COR-L47 (cell line): ENCODE measurements at regions not wholly inside any gene's neighbourhood (a gene's known extent, or its start where the extent isn't known, plus 50 kb on each side); places are given as distances from the start of the nearest gene placed in this dataset.

Source experiments
- DNase-seq: peaks from one replicate; lab custom pipeline; 2025; lab: John Stamatoyannopoulos, UW

- DNase-seq = no peak
These were observed 71.3 kb upstream of the TEX51 start for GRCh38 chr2:126827371-126827770.

DNA sequence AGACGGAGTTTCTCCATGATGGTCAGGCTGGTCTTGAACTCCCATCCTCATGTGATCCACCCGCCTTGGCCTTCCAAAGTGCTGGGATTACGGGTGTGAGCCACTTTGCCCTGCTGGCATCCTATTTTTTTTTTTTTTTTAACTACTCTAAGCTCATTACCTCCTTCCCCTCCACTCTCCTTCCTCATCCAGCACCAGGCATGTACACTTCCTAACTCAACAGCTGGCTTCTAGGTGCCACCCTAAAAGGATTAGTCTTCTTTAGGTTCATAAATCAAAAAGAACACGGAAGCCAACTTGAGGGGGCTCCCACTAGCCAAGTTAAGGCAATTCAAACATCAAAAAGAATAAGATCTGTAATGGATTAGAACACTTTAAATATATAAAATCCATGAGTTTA lies 70.6 kb upstream of the TEX51 start:
- no peak for DNase-seq

GRCh38 chr2:126828491-126828890 lies 70.2 kb upstream of the TEX51 start:
- no peak for DNase-seq

GRCh38 chr2:126831234-126832005 lies 67.3 kb upstream of the TEX51 start:
- no peak for DNase-seq

- DNase-seq = no peak
These were observed 66.7 kb upstream of the TEX51 start for GRCh38 chr2:126832014-126832413.

DNA sequence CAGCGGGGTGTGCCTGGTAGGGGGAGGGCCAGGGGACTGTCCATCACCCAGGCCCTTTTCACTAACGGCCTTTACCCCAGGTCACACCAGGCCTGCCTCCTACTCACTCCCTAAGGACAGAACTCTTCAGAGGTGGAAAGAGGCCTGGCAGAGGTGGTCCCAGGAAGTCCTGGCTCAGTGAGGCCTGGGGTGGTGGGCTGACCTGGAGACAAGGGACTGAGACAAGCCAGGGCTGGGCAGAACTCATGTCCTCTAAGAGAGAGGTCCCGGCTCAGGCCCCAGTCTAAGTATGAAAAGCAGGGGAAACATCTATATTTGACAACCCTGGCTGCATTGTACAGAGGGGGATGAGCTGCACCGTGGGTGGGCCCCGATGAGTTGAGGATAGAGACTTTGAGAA lies 65.9 kb upstream of the TEX51 start:
- DNase-seq = no peak

- DNase-seq = no peak
These were observed 64.6 kb upstream of the TEX51 start for GRCh38 chr2:126834006-126834659.

DNA sequence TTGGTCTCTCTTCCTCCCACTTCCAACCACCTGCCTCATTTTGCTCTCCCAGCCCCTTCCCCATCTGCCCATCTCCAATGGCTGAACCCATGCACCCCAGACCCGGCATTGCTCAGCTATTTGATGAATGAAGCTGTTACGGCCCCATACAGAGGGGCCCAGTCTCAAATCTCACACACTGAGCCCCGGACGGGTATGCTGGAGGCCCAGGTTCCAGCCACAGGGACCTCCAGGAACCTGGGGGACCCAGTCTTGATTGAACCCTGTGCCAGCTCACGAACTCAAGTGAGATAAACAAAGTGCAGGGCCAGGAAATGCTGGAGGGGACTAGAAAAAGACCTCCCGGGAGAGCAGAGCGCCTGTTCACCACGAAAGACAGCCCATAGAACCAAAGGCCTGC lies 63.4 kb upstream of the TEX51 start:
- no peak for DNase-seq

- DNase-seq = no peak
These were observed 62.9 kb upstream of the TEX51 start for GRCh38 chr2:126835831-126836230.

- DNase-seq = no peak
These were observed 61.7 kb upstream of the TEX51 start for GRCh38 chr2:126836761-126837679.

DNA sequence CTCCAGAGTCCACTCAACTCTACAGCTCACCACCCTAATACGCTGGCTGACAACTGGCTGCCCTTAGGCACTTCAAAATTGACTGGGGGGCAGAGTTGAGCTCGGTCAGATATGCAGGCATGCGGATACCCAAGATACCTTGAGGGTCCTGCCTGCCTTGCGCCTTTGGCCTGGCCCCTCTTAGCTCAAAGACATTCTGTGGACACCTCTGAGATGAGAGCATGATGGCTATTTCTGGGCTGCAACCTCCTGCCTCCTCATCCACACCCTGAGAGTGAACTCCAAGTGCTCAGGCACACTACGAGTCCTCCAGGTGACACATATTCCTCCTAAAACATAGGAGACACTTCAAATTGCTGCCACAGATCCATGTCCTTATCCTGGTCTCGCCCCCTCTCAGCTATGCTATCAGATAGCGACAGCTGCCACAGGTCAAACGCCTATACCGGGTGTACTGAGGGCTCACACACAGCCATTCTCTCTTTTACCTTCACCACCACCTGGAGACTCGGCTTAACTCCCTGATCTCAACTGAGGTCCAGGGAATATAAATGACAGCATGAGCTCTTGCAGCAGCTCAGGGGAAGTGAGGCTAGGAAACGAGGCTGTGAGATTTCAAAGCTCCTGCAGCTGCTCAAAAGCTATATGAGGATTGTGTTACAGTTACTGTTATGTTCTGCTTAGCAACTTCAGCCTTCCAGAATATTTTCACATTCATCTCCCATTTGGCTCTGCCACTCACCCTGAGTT lies 60.5 kb upstream of the TEX51 start:
- no peak for DNase-seq

- DNase-seq = no peak
These were observed 60.0 kb upstream of the TEX51 start for GRCh38 chr2:126838716-126838985.

DNA sequence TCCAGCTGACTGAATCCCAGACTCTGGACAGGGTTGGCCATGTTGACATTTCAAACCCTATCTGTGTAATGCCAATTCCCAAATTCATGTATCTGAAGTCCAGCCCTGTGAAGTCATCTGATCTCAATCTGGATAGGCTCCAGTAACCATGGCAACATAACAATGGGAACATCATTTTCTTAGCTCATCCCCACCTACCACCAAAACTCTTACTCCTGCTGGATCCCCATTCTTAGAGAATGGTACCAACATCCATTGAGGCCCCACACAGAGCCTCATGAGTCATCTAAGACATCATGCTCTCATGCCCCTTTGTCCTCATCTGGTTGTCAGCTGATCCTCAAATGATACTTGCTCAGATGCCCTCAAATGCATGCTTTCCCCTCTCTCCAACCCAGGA lies 58.9 kb upstream of the TEX51 start:
- no peak for DNase-seq

GRCh38 chr2:126843081-126843480 lies 55.6 kb upstream of the TEX51 start:
- DNase-seq = no peak

GRCh38 chr2:126846241-126846640 lies 52.4 kb upstream of the TEX51 start:
- DNase-seq = no peak
